NOMO-1 (cell line): ENCODE measurements at regions not wholly inside any gene's neighbourhood (a gene's known extent, or its start where the extent isn't known, plus 50 kb on each side); places are given as distances from the start of the nearest gene placed in this dataset.
"Not testable (repeated sequence)": the region's sequence is repeated elsewhere in the genome, so short reads cannot be mapped to it uniquely, and the experiment has no call there.

Experiments
- DNase-seq, 2 experiments: peaks; one replicate each; lab custom pipeline; 2025; ENCODE audit not compliant: unreplicated experiment in 2 of 2; lab: John Stamatoyannopoulos, UW

DNA sequence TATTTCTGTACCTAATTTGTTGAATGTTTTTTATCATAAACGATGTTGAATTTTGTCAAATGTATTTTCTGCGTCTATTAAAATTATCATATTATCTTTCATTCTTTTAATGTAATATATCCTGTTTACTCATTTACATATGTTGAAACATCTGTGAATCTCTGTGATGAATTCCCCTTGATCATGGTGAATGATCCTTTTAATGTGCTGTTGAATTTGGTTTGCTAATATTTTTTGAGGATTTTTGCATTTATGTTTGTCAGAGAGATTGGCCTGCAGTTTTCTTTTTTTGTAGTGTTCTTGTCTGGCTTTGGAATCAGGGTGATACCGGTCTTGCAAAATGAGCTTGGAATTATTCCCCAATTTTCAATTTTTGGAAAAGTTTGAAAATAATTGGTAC is 569.3 kb upstream of the CCDC179 start:
- no peak for DNase-seq

GRCh38 chr11:23453522-23453921 is 593.2 kb upstream of the CCDC179 start:
- no peak for DNase-seq

DNA sequence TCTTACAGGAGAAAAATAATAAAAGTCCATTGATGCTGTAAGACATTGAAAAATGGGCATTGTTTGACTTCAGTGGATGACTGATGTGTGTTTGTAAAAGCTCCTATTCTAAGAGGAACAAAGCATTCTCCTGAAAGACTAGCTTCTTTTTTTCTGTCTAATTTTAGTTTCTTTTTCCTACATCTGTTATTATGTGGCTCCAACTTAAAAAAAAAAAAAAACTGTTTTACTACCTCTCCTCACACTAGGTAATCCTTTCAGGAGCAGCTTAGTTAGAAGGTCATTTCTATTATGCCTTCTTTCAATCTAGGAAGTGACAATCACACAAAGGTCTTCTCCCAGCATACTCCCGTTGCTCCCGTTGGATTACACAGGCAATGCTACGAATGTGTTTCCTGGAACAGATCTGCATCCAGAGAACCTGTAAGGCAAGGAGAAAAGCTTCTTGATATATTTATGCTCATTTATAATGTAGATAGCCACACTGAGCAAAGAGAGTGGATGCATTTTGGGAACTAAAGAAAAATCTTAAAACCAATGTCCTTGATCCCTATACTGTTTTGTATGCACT is 595.1 kb upstream of the CCDC179 start:
- no peak for DNase-seq

- DNase-seq: no peak
These were observed 597.4 kb upstream of the CCDC179 start for GRCh38 chr11:23457641-23458040.

DNA sequence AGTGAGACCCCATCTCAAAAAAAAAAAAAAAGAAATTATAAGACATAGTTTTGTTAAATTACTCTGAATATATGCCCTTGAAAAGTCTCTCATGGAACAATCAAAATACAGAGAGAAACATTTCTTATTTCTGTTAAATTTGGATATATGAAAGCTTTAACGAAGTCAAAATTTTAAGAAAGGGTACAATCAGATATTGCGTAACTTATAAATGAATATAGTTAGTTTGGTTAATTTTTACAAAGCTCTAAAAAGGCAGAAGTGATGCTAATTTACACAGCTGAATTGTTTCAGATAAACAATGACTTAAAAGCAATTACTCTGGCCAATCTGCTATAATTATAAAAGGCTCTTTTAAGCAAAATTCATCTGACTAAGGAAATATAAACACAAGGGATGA is 611.6 kb upstream of the CCDC179 start:
- DNase-seq: no peak

- no peak for DNase-seq
These were observed 613.5 kb upstream of the CCDC179 start for GRCh38 chr11:23473782-23474181.

DNA sequence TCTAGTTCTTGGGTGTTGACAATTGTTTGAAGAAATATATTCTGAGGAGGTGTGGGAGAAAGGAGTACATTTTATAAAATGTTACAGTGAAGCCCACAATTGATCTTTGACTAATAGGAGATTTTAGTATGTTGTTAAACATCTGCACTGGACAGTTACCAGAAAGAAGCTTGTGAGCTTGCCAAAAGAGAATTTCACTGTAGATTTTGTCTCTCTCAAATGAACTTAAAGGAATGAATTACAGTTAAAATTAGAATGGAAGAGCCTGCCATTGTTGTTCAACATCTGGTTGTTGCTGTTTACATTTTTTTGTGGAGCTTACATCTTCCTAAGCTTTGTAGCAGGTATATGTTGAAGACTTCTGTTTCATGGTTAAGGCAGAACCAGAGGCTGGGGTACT is 620.5 kb upstream of the CCDC179 start:
- DNase-seq: no peak

GRCh38 chr11:23484146-23484545 is 623.9 kb upstream of the CCDC179 start:
- not testable (repeated sequence) for DNase-seq

DNA sequence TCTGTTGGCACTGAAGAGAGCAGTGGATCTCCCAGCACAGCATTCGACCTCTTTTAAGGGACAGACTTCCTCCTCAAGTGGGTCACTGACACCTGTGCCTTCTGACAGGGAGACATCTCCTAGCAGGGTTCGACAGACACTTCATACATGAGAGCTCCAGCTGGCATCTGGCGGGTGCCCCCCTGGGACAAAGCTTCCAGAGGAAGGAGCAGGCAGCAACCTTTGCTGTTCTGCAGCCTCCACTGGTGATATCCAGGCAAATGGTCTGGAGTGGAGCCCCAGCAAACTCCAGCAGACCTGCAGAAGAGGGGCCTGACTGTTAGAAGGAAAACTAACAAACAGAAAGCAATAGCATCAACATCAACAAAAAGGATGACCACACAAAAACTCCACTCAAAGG is 624.3 kb upstream of the CCDC179 start:
- DNase-seq: not testable (repeated sequence)

GRCh38 chr11:23490557-23491235 is 630.4 kb upstream of the CCDC179 start:
- no peak for DNase-seq

- no peak for DNase-seq
These were observed 634.7 kb upstream of the CCDC179 start for GRCh38 chr11:23494981-23495380.

DNA sequence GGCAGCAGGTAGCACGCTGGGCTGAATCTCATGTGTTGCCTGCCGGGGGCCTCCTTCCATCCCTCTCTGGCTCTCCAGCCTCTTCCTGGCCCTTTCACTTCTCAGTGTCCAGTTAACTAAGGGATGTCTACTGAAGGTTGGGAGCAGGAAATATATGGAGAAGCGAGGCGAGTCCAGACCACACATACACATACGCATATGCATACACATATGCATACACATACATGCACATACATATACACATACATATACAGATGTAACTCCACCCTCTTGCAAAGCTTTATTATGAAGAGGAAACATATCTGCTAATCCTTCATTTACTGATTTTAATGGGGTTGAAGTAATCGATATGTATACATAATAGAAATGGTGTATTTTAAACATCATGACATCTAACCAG is 636.1 kb upstream of the CCDC179 start:
- DNase-seq: no peak

GRCh38 chr11:23497040-23497439 is 636.8 kb upstream of the CCDC179 start:
- DNase-seq: peak in 1 of 2 experiments; percentile 27

GRCh38 chr11:23502389-23502788 is 642.1 kb upstream of the CCDC179 start:
- no peak for DNase-seq

GRCh38 chr11:23502826-23503225 is 642.6 kb upstream of the CCDC179 start:
- no peak for DNase-seq

GRCh38 chr11:23509023-23509422 is 648.7 kb upstream of the CCDC179 start:
- DNase-seq: no peak

- DNase-seq: no peak
These were observed 649.5 kb upstream of the CCDC179 start for GRCh38 chr11:23509821-23510220.

DNA sequence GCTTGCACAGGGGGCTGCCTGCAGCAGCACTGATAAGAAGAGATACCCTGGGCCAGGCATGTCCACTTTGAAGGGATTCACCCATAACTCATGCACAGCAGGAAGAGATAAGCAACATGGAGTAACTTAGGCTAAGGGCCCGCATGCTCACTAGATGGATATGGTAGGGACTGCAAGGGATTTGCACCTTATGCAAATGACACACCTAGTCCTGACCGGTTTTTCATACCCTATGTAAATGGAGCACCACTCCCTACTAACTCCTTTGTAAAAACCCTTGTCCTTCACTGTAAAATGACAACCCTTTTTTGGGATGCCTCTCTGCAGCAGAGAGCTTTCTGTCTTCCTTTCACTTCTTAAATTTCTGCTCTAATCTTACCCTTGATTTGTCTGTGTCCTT is 658.9 kb upstream of the CCDC179 start:
- DNase-seq: no peak

DNA sequence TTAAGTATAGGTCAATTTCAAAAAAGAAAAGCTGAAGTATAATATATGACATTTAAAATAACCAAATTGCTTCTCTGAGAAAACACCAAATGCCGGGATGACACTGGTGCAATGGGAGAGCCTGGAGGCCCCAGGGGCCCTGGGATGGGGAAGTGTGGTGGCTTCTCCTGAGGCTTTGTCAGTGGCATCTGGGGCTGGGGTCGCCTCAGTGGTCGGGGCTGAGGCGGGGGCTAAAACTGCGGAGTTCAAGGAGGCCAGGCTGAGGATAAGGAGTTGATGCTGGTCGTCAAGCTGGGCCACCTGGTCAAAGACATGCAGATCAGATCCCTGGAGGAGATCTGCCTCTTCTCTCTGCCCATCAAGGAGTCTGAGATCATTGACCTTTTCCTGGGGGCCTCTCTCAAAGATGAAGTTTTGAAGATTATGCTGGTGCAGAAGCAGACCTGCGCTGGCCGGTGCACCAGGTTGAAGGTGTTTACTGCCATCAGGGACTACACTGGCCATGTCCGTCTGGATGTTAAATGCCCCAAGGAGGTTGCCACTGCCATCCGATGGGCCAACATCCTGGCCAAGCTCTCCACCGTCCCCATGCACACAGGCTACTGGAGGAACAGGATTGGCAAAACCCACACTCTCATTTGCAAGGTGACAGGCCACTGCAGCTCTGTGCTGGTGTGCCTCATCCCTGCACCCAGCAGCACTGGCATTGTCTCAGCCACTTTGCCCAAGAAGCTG is 660.1 kb upstream of the CCDC179 start:
- DNase-seq: no peak

- no peak for DNase-seq
These were observed 676.6 kb upstream of the CCDC179 start for GRCh38 chr11:23536907-23537306.

- DNase-seq: no peak
These were observed 679.3 kb upstream of the CCDC179 start for GRCh38 chr11:23539556-23539955.

DNA sequence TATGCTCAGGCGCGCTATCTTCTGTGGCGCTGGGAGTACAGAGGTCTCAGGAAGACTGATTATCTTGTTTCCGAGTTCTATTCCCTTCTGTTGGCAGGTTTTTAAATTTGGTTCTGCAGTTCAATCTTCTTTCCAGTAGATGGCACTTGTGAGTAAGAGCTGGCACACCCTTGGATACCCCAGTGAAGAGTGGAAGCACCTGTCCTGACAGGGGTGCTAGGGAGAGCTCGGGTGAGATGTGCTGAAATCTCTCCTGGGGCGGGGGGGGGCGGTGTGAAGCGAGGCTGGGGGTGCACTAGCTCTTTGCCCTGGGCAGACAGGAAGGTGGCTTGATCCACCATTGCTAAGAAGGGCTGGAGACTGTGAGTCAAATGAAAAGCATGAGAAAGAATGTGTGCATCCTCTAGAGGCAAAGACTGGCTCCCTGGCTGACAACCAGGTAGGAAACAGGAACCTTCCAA is 679.9 kb upstream of the CCDC179 start:
- DNase-seq: peak; percentile 2 to 30
